Upper lobe of left lung (tissue), 6 donors: ENCODE measurements at regions not wholly inside any gene's neighbourhood (a gene's known extent, or its start where the extent isn't known, plus 50 kb on each side); places are given as distances from the start of the nearest gene placed in this dataset.

Experiments
- ATAC-seq, 2 donors: fragments of 200-7000 bp; cut with Tn5 transposase; one replicate each; pipeline ENCODE4 v1.9.1; 2022; ENCODE audit warnings: mild to moderate bottlenecking in 2 of 2, moderate library complexity in 2 of 2; ENCODE audit not compliant: low FRiP score in 2 of 2
- DNase-seq, 2 donors: peaks; one replicate each; pipeline ENCODE4 v3.0.0-alpha.2; 2019 to 2020
- H3K27ac ChIP-seq, 4 donors: fragments of 200-600 bp; sonication (generic); one replicate each; pipeline ENCODE4 v1.5.1; 2016 to 2019
- H3K27me3 ChIP-seq, 4 donors: fragments of 200-600 bp; sonication (generic); one replicate each; pipeline ENCODE4 v1.5.1; 2017 to 2019
- H3K36me3 ChIP-seq, 4 donors: fragments of 200-600 bp; sonication (generic); one replicate each; pipeline ENCODE4 v1.5.1; 2016 to 2019
- H3K4me1 ChIP-seq, 4 donors: fragments of 200-600 bp; sonication (generic); one replicate each; pipeline ENCODE4 v1.5.1; 2018 to 2019
- H3K4me3 ChIP-seq, 4 donors: fragments of 200-600 bp; sonication (generic); one replicate each; pipeline ENCODE4 v1.5.1; 2017 to 2019; ENCODE audit warnings: mild to moderate bottlenecking in 2 of 4, moderate library complexity in 1 of 4
- H3K9me3 ChIP-seq, 4 donors: fragments of 200-600 bp; sonication (generic); one replicate each; pipeline ENCODE4 v1.5.1; 2018 to 2019
- EP300 ChIP-seq, 4 donors: sonication (generic); formaldehyde crosslinking; IDR thresholded peaks; one replicate each; pipeline ENCODE4 v1.5.1; 2017; ENCODE audit warnings: antibody characterized with exemption in 4 of 4, control low read depth in 2 of 4
- POLR2A ChIP-seq, 4 donors: fragments of 450-650 bp; IDR thresholded peaks; one replicate each; pipeline ENCODE4 v1.5.1; 2016 to 2017; ENCODE audit warnings: antibody characterized with exemption in 4 of 4, mild to moderate bottlenecking in 2 of 4
- POLR2AphosphoS5 ChIP-seq, 2 donors: sonication (generic); formaldehyde crosslinking; IDR thresholded peaks; one replicate each; pipeline ENCODE4 v1.5.1; 2017; ENCODE audit warnings: antibody characterized with exemption in 2 of 2
- WGBS, 2 donors: methylation state at CpG; one replicate each; pipeline ENCODE4 v1.1.5; 2017 to 2018; 5-methylcytosine and 5-hydroxymethylcytosine counted together
- TF ChIP-seq, protein P1 (sequence below), 6 experiments: fragments of 450-650 bp in 4 of 6; fragments of 200-600 bp in 2 of 6; sonication (generic) in 2 of 6; IDR thresholded peaks; one replicate each; pipeline ENCODE4 v1.5.1; 2016 to 2019; ENCODE audit warnings: antibody characterized with exemption in 6 of 6
- donor health status: DM: no; HTN: no; CAD: no; lungs with moderate emphysema.
- donor health status: DM: no; HTN: yes; CAD: no; lungs with severe emphysema.

DNA sequence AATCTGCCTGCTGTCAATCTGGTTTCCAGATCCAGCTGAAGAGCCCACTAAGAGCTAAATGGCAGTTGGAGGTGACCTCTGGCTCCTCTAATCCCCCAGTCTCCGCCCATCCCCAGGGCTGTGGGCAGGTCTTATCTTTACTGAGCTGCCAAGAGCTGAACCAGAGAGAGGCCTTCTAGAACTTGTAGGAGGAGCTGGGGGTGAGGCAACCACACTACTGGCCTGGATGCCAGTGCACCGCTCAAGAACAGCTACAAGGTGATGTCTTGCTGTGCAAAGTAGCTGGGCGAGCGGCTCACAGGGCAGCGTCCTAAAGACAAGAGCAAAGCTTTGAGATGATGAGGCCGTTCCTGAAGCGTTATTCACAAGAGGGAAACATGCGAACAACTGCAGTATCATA is 374.6 kb downstream of the CTTN start:
- no peak overlapping the region for H3K4me3 ChIP-seq
- DNase-seq: no peak
- H3K9me3 ChIP-seq: no peaks in the 10 kb centered on the region
- ATAC-seq: no peak
- no peak for TF ChIP-seq EP300 (IDR thresholded peaks at IDR 0.05)
- TF ChIP-seq POLR2A (IDR thresholded peaks at IDR 0.05): no peak
- TF ChIP-seq, protein P1, sequence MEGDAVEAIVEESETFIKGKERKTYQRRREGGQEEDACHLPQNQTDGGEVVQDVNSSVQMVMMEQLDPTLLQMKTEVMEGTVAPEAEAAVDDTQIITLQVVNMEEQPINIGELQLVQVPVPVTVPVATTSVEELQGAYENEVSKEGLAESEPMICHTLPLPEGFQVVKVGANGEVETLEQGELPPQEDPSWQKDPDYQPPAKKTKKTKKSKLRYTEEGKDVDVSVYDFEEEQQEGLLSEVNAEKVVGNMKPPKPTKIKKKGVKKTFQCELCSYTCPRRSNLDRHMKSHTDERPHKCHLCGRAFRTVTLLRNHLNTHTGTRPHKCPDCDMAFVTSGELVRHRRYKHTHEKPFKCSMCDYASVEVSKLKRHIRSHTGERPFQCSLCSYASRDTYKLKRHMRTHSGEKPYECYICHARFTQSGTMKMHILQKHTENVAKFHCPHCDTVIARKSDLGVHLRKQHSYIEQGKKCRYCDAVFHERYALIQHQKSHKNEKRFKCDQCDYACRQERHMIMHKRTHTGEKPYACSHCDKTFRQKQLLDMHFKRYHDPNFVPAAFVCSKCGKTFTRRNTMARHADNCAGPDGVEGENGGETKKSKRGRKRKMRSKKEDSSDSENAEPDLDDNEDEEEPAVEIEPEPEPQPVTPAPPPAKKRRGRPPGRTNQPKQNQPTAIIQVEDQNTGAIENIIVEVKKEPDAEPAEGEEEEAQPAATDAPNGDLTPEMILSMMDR (IDR thresholded peaks at IDR 0.05): no peak
- TF ChIP-seq POLR2AphosphoS5 (IDR thresholded peaks at IDR 0.05): no peak
- WGBS, 2 donors: 88 to 97% methylated on average over 6 to 8 of the region's 8 CpGs
- no peaks in the 10 kb centered on the region for H3K36me3 ChIP-seq
- no peaks in the 10 kb centered on the region for H3K27me3 ChIP-seq
- no peaks in the 10 kb centered on the region for H3K4me1 ChIP-seq
- H3K27ac ChIP-seq: no peak overlapping the region

DNA sequence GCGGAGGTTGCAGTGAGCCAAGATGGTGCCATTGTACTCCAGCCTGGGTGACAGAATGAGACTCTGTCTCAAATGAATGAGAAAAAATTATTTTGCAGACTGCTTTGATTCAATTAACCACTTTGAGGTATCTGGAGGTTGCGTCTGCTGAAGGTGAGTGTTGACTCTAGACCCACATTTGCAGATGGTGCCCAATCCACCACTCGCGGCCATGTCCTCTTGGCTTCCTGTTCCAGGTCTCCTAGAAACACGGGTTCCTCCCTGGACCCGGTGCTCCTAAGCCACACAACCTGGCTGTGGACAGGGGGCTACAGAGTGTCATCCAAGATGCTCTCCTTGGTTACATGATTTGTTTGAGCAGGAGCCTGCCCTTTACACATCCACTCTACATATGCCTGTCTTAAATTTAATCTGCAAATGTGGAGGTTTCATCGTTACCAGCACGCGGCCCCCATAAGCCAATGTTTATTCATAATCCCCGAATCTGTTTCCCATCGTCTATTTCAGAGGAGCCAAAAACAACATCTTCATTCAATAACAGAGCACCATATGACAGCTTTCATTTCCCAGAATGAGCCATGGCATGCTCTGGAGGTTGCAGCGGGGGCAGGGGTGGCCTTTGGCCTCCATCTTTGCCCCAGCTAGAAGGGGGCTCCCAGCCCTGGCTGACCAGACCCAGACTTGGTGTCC is 377.2 kb downstream of the CTTN start:
- H3K4me3 ChIP-seq: no peak overlapping the region
- no peaks in the 10 kb centered on the region for H3K9me3 ChIP-seq
- no peaks in the 10 kb centered on the region for H3K27me3 ChIP-seq
- no peak for TF ChIP-seq POLR2A (IDR thresholded peaks at IDR 0.05)
- TF ChIP-seq POLR2AphosphoS5 (IDR thresholded peaks at IDR 0.05): no peak
- TF ChIP-seq EP300 (IDR thresholded peaks at IDR 0.05): no peak
- TF ChIP-seq, protein P1 (IDR thresholded peaks at IDR 0.05): no peak
- WGBS, 2 donors: 88 to 89% methylated on average over 12 of the region's 12 CpGs
- no peak overlapping the region for H3K27ac ChIP-seq
- H3K4me1 ChIP-seq: no peaks in the 10 kb centered on the region
- DNase-seq (no peak), ATAC-seq (no peak)
- no peaks in the 10 kb centered on the region for H3K36me3 ChIP-seq

DNA sequence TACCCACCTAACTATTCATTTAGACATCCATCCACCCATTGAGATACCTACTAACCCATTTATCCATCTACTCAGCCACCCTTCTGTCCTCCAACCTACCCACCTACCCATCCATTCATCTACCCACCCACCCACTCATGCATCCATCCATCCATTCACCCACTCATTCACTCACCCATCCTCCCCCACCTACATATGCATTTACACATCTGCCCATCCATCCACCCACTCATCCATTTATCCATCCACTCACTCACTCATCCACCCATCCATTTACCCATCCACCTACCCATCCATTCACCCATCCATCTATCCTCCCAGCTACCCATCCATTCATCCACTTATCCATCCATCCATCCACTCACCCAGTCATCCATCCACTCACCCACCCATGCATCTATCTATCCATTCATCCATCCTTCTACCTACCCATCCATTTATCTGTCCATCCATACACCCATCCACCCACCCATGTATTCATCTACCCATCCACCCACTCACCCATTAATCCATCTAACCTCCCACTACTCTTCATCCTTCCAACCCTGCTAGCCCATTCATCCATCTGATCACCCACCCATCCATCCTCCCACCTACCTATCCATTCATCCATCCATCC is 378.7 kb downstream of the CTTN start:
- Histone ChIP-seq H3K4me3 (no peak overlapping the region), H3K27me3 (no peaks in the 10 kb centered on the region), H3K4me1 (no peaks in the 10 kb centered on the region), H3K36me3 (no peaks in the 10 kb centered on the region), H3K9me3 (no peaks in the 10 kb centered on the region), H3K27ac (no peak overlapping the region)
- DNase-seq (no peak), ATAC-seq (no peak)
- TF ChIP-seq, protein P1 (IDR thresholded peaks at IDR 0.05): no peak
- TF ChIP-seq POLR2AphosphoS5 (IDR thresholded peaks at IDR 0.05) (no peak), POLR2A (IDR thresholded peaks at IDR 0.05) (no peak), EP300 (IDR thresholded peaks at IDR 0.05) (no peak)

DNA sequence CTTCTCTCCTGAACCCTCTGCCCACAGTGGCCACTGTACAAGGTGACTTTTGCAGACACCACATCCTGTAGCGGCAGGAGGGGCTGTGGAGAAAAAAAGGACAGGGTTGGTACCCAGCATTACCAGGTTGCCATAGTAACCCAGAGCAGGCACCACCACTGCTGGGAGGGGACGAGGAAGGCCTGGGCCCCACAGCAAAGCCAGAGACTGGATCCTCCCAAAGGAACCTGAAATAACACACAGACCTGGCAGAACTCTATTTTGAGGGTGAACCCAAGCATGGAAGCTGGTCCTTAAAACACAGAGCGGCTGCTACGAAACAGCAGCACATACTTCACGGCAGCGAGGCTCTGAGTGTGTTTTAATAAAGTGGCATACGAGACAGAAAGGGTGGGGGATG is 380.6 kb downstream of the CTTN start:
- 86 to 88% methylated on average over 7 of the region's 7 CpGs for WGBS, 2 donors
- TF ChIP-seq POLR2AphosphoS5 (IDR thresholded peaks at IDR 0.05) (no peak), EP300 (IDR thresholded peaks at IDR 0.05) (no peak), POLR2A (IDR thresholded peaks at IDR 0.05) (no peak)
- TF ChIP-seq, protein P1 (IDR thresholded peaks at IDR 0.05): no peak
- Histone ChIP-seq H3K36me3 (no peaks in the 10 kb centered on the region), H3K9me3 (no peaks in the 10 kb centered on the region), H3K4me3 (no peak overlapping the region), H3K27ac (no peak overlapping the region), H3K27me3 (no peaks in the 10 kb centered on the region), H3K4me1 (no peaks in the 10 kb centered on the region)
- ATAC-seq (no peak), DNase-seq (no peak)
